B cell (primary cell): ENCODE measurements at regions not wholly inside any gene's neighbourhood (a gene's known extent, or its start where the extent isn't known, plus 50 kb on each side); places are given as distances from the start of the nearest gene placed in this dataset.

ENCODE experiments used
- EZH2 ChIP-seq: IDR thresholded peaks from 2 replicates; pipeline ENCODE4 v1.6.1; 2012; ENCODE audit warnings: borderline replicate concordance, low read depth, mild to moderate bottlenecking, moderate library complexity, low read length; ENCODE audit not compliant: insufficient read depth, poor library complexity, severe bottlenecking
- TF ChIP-seq, protein P1 (sequence below): fragments of 200-600 bp; IDR thresholded peaks from one replicate; pipeline ENCODE4 v1.8.0; 2022; ENCODE audit warnings: antibody characterized with exemption, mild to moderate bottlenecking

DNA sequence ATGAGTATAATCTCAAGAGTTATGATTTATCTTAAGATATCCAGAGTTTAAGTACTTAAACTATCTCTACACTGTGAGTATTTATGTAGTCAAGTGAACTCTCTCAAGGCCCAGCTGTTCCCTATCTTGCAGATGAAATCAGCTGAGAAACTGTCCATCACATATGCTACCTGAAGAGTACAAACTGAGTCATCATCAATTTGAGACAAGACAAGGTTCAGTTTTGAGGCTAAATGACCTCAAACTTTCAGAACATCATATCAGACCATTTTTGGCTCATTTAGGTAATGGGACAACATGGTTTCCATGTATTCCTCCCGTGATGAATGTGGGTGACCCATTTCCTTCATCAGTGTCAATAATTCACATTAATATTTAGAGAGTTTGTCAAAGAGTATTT, 53.1 kb upstream of the AUTS2 start:
- TF ChIP-seq, protein P1, sequence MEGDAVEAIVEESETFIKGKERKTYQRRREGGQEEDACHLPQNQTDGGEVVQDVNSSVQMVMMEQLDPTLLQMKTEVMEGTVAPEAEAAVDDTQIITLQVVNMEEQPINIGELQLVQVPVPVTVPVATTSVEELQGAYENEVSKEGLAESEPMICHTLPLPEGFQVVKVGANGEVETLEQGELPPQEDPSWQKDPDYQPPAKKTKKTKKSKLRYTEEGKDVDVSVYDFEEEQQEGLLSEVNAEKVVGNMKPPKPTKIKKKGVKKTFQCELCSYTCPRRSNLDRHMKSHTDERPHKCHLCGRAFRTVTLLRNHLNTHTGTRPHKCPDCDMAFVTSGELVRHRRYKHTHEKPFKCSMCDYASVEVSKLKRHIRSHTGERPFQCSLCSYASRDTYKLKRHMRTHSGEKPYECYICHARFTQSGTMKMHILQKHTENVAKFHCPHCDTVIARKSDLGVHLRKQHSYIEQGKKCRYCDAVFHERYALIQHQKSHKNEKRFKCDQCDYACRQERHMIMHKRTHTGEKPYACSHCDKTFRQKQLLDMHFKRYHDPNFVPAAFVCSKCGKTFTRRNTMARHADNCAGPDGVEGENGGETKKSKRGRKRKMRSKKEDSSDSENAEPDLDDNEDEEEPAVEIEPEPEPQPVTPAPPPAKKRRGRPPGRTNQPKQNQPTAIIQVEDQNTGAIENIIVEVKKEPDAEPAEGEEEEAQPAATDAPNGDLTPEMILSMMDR = no peak
- no peak for TF ChIP-seq EZH2
